Endothelial cell of umbilical vein (primary cell): ENCODE measurements at regions not wholly inside any gene's neighbourhood (a gene's known extent, or its start where the extent isn't known, plus 50 kb on each side); places are given as distances from the start of the nearest gene placed in this dataset.

Experiments
- BruUV-seq: library from RNA; stranded (reverse); fragments of 400-500 nt; replicated peaks from 2 replicates; lab custom pipeline; 2021; lab: Mats Ljungman, UMichigan
- CTCF ChIA-PET: fragments of 300-600, 350-600 bp; sonication (Branson Sonifier 250); formaldehyde crosslinking; loops from one replicate; lab custom pipeline; 2021; ENCODE audit warnings: antibody characterized with exemption, inconsistent platforms; lab: Charles Lee
- POLR2A ChIA-PET: fragments of 300-600, 350-600 bp; sonication (Branson Sonifier 250); formaldehyde crosslinking; loops from one replicate; lab custom pipeline; 2021; ENCODE audit warnings: antibody characterized with exemption, inconsistent platforms; lab: Charles Lee
- DNase-seq: peaks from one replicate; pipeline ENCODE4 v3.0.0-alpha.2; 2011; ENCODE audit warnings: low read depth, low spot score
- FAIRE-seq: peaks from 2 replicates; lab custom pipeline; 2011; peaks lifted over from hg19 to GRCh38; lab: Jason Lieb, UNC
- H2AFZ ChIP-seq: 2 replicates; pipeline ENCODE4 v1.6.0; 2012; ENCODE audit warnings: low read depth, low read length, control low read depth, inconsistent platforms
- H3K27ac ChIP-seq: 2 replicates; pipeline ENCODE4 v1.5.1; 2011; ENCODE audit warnings: low read depth, mild to moderate bottlenecking, control low read depth, low read length, moderate library complexity; ENCODE audit not compliant: insufficient read depth
- H3K27me3 ChIP-seq, 2 experiments: 2 replicates each; pipeline versions ENCODE4 v1.6.0 to v1.6.1; 2011; ENCODE audit warnings: low read length in 2 of 2, mixed read lengths in 1 of 2; ENCODE audit not compliant: control insufficient read depth in 2 of 2, insufficient read depth in 2 of 2
- H3K36me3 ChIP-seq, 2 experiments: 2 replicates in 1 of 2; 3 replicates in 1 of 2; pipeline ENCODE4 v1.5.1; 2011; ENCODE audit warnings: low read length in 2 of 2, mild to moderate bottlenecking in 1 of 2, moderate library complexity in 1 of 2; ENCODE audit not compliant: control insufficient read depth in 2 of 2, insufficient read depth in 2 of 2; ENCODE audit errors: extremely low read depth in 1 of 2
- H3K4me1 ChIP-seq: 3 replicates; pipeline ENCODE4 v1.5.1; 2011; ENCODE audit warnings: mild to moderate bottlenecking, low read length; ENCODE audit not compliant: control insufficient read depth, insufficient read depth; ENCODE audit errors: extremely low read depth
- H3K4me2 ChIP-seq: 2 replicates; pipeline ENCODE4 v1.6.1; 2011; ENCODE audit warnings: low read length, control low read depth, mixed read lengths; ENCODE audit not compliant: insufficient read depth
- H3K4me3 ChIP-seq, 3 experiments: fragments of 200-600 bp in 1 of 3; sonication (generic), shearing (Covaris generic) in 1 of 3; replicated peaks in 1 of 3; 2 replicates each; pipeline ENCODE4 v1.5.1; 2011 to 2016; ENCODE audit warnings: control low read depth in 3 of 3, low read length in 3 of 3, mild to moderate bottlenecking in 2 of 3, inconsistent platforms in 1 of 3, low read depth in 1 of 3, moderate library complexity in 1 of 3; ENCODE audit not compliant: insufficient read depth in 1 of 3
- H3K79me2 ChIP-seq: 2 replicates; pipeline ENCODE4 v1.6.0; 2012; ENCODE audit warnings: low read length, inconsistent platforms; ENCODE audit not compliant: control insufficient read depth, insufficient read depth
- H3K9ac ChIP-seq: replicated peaks from 2 replicates; pipeline ENCODE3; 2011; ENCODE audit warnings: low read length, control low read depth; ENCODE audit not compliant: insufficient read depth; ENCODE audit errors: extremely low read depth
- H3K9me1 ChIP-seq: replicated peaks from 3 replicates; pipeline ENCODE4 v1.6.0; 2011; ENCODE audit warnings: mild to moderate bottlenecking, low read length; ENCODE audit not compliant: control insufficient read depth, insufficient read depth; ENCODE audit errors: extremely low read depth
- H3K9me3 ChIP-seq: replicated peaks from 2 replicates; pipeline ENCODE4 v1.5.1; 2012; ENCODE audit warnings: low read length, inconsistent platforms; ENCODE audit not compliant: control insufficient read depth, insufficient read depth
- H4K20me1 ChIP-seq: replicated peaks from 2 replicates; pipeline ENCODE3; 2011; ENCODE audit warnings: mild to moderate bottlenecking, low read length; ENCODE audit not compliant: control insufficient read depth, insufficient read depth; ENCODE audit errors: extremely low read depth
- CTCF ChIP-seq, 2 donors: IDR thresholded peaks; 1 replicate in 1 of 2; 2 replicates in 1 of 2; pipeline ENCODE4 v1.5.1; 2011; ENCODE audit warnings: low read length in 2 of 2, mild to moderate bottlenecking in 2 of 2, moderate library complexity in 2 of 2, control low read depth in 1 of 2, inconsistent platforms in 1 of 2, low read depth in 1 of 2; ENCODE audit not compliant: insufficient read depth in 1 of 2; ENCODE audit errors: extremely low read depth in 1 of 2
- EZH2 ChIP-seq: IDR thresholded peaks from 2 replicates; pipeline ENCODE4 v1.6.1; 2012; ENCODE audit warnings: borderline replicate concordance, low read depth, mild to moderate bottlenecking, moderate library complexity, low read length, inconsistent platforms; ENCODE audit not compliant: severe bottlenecking
- FOS ChIP-seq: IDR thresholded peaks from 2 replicates; pipeline ENCODE4 v1.6.1; 2011; ENCODE audit warnings: mild to moderate bottlenecking, low read length, moderate library complexity, borderline replicate concordance; ENCODE audit not compliant: insufficient read depth
- GATA2 ChIP-seq: IDR thresholded peaks from 2 replicates; pipeline ENCODE4 v1.7.0; 2011; ENCODE audit warnings: low read depth, mild to moderate bottlenecking, moderate library complexity, mixed read lengths, low read length; ENCODE audit not compliant: insufficient read length, insufficient read depth
- JUN ChIP-seq: IDR thresholded peaks from 2 replicates; pipeline ENCODE4 v1.6.1; 2011; ENCODE audit warnings: borderline replicate concordance, low read depth; ENCODE audit not compliant: insufficient read length, insufficient read depth
- MYC ChIP-seq: IDR thresholded peaks from one replicate; pipeline ENCODE4 v1.6.1; 2011; ENCODE audit warnings: mild to moderate bottlenecking, low read depth, low read length
- POLR2A ChIP-seq: IDR thresholded peaks from 2 replicates; pipeline ENCODE4 v1.6.1; 2012; ENCODE audit warnings: low read depth, mild to moderate bottlenecking, control low read depth, low read length
- POLR2AphosphoS5 ChIP-seq: IDR thresholded peaks from 2 replicates; pipeline ENCODE4 v1.6.1; 2012; ENCODE audit warnings: low read depth, mild to moderate bottlenecking, control low read depth, low read length, moderate library complexity; ENCODE audit not compliant: insufficient read depth
- dilution Hi-C: fragments of 300-500 bp; cut with MboI; formaldehyde crosslinking; loops from one replicate; pipeline ENCODE4 v1.15.0; 2019; ENCODE audit warnings: low sequenced_read_pairs; ENCODE audit not compliant: extremely low pct_ligation_motif_present
- intact Hi-C: fragments of 100-400 bp; cut with micrococcal nuclease; formaldehyde crosslinking; loops from one replicate; pipeline ENCODE4 v1.10.0; 2022
- TF ChIP-seq, protein P1 (sequence below): IDR thresholded peaks from 2 replicates; pipeline ENCODE4 v1.6.1; 2011; ENCODE audit not compliant: insufficient read depth, insufficient read length

- no peaks in the 10 kb centered on the region for H3K9me3 ChIP-seq
- CTCF ChIA-PET: no interaction called here
- no peaks in the 10 kb centered on the region for H3K27me3 ChIP-seq
- H2AFZ ChIP-seq: no peak overlapping the region
- no peak overlapping the region for H3K27ac ChIP-seq
- no TSS peak for BruUV-seq
- no peaks in the 10 kb centered on the region for H3K36me3 ChIP-seq
- intact Hi-C loops: no loop called here
- H3K9ac ChIP-seq: no peak overlapping the region
- H3K79me2 ChIP-seq: no peaks in the 10 kb centered on the region
- DNase-seq (no peak), FAIRE-seq (no peak)
- POLR2A ChIA-PET: no interaction called here
- H3K4me1 ChIP-seq: no peaks in the 10 kb centered on the region
- no peak for TF ChIP-seq GATA2
- no peak for TF ChIP-seq MYC
- no peak for TF ChIP-seq CTCF (IDR thresholded peaks at IDR 0.05; ENCODE audit: extremely low read depth in 1 of 2, insufficient read depth in 1 of 2, low read depth in 1 of 2, low read length in 2 of 2)
- TF ChIP-seq FOS: no peak
- TF ChIP-seq POLR2AphosphoS5: no peak
- TF ChIP-seq JUN: no peak
- TF ChIP-seq, protein P1, sequence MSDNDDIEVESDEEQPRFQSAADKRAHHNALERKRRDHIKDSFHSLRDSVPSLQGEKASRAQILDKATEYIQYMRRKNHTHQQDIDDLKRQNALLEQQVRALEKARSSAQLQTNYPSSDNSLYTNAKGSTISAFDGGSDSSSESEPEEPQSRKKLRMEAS: no peak
- no peak for TF ChIP-seq POLR2A
- TF ChIP-seq EZH2: no peak
- no peaks in the 10 kb centered on the region for H3K9me1 ChIP-seq
- no peak overlapping the region for H3K4me3 ChIP-seq
- H4K20me1 ChIP-seq: no peaks in the 10 kb centered on the region
- dilution Hi-C loops: no loop called here
- no peak overlapping the region for H3K4me2 ChIP-seq
Observed at GRCh38 chr2:238655974-238656722, 191.7 kb upstream of the TWIST2 start.
